K562 (cell line): ENCODE measurements at regions not wholly inside any gene's neighbourhood (a gene's known extent, or its start where the extent isn't known, plus 50 kb on each side); places are given as distances from the start of the nearest gene placed in this dataset.

Experiments used
- ATAC-seq: fragments of 200-7000 bp; cut with Tn5 transposase; 3 replicates; pipeline ENCODE4 v1.9.1; 2020; ENCODE audit warnings: moderate library complexity
- BruUV-seq: library from RNA; stranded (reverse); fragments of 400-500 nt; replicated peaks from 2 replicates; lab custom pipeline; 2021; lab: Mats Ljungman, UMichigan
- CTCF ChIA-PET: fragments of 300-600 bp; formaldehyde crosslinking; extraction: SDS; loops from one replicate; lab custom pipeline; 2021; ENCODE audit warnings: low intra/inter-chr PET ratio; lab: Yijun Ruan, JAX
- POLR2A ChIA-PET: fragments of 300-600, 350-650 bp; sonication (Branson Sonifier 250); formaldehyde crosslinking; extraction: SDS; loops from one replicate; lab custom pipeline; 2021; ENCODE audit warnings: antibody characterized with exemption, inconsistent platforms; lab: Yijun Ruan, JAX
- DNase-seq, 4 experiments: peaks; one replicate each; pipeline versions ENCODE4 v3.0.0 to v3.0.0-alpha.2; 2011 to 2018; ENCODE audit warnings: low spot score in 3 of 4, mixed read lengths in 3 of 4; ENCODE audit errors: extremely low read depth in 1 of 4
- FAIRE-seq: peaks from 2 replicates; lab custom pipeline; 2011; peaks lifted over from hg19 to GRCh38; lab: Jason Lieb, UNC
- H2AFZ ChIP-seq: 2 replicates; pipeline ENCODE4 v1.6.0; 2011; ENCODE audit warnings: low read depth, low read length, control low read depth, inconsistent platforms
- H3K27ac ChIP-seq: fragments of 200-600 bp; 3 replicates; pipeline ENCODE4 v1.8.0; 2011; ENCODE audit warnings: low read depth, mild to moderate bottlenecking, control low read depth, inconsistent platforms, low read length, moderate library complexity, mixed read lengths; ENCODE audit errors: extremely low read depth
- H3K27me3 ChIP-seq, 2 experiments: fragments of 300-600 bp in 1 of 2; 2 replicates in 1 of 2; 3 replicates in 1 of 2; pipeline versions ENCODE4 v1.6.0 to v1.8.0; 2011; ENCODE audit warnings: inconsistent platforms in 2 of 2, low read length in 2 of 2, mild to moderate bottlenecking in 1 of 2, mixed read lengths in 1 of 2, moderate library complexity in 1 of 2; ENCODE audit not compliant: control insufficient read depth in 2 of 2, insufficient read depth in 2 of 2
- H3K36me3 ChIP-seq: fragments of 300-600 bp; 3 replicates; pipeline ENCODE4 v1.8.0; 2011; ENCODE audit warnings: mild to moderate bottlenecking, low read length, inconsistent platforms; ENCODE audit not compliant: control insufficient read depth, insufficient read depth
- H3K4me1 ChIP-seq, 2 experiments: fragments of 200-600 bp in 1 of 2; replicated peaks in 1 of 2; 2 replicates in 1 of 2; 3 replicates in 1 of 2; pipeline versions ENCODE4 v1.5.1 to v1.8.0; 2011; ENCODE audit warnings: inconsistent platforms in 2 of 2, low read length in 2 of 2, mild to moderate bottlenecking in 1 of 2, mixed read lengths in 1 of 2, moderate library complexity in 1 of 2; ENCODE audit not compliant: control insufficient read depth in 2 of 2, insufficient read depth in 2 of 2
- H3K4me2 ChIP-seq: 2 replicates; pipeline ENCODE4 v1.6.1; 2011; ENCODE audit warnings: low read length, control low read depth, inconsistent platforms, mixed read lengths; ENCODE audit not compliant: insufficient read depth
- H3K4me3 ChIP-seq: fragments of 200-600 bp; sonication (generic), shearing (Covaris generic); 2 replicates; pipeline ENCODE4 v1.5.1; 2016; ENCODE audit warnings: control low read depth, inconsistent platforms
- H3K79me2 ChIP-seq: fragments of 200-600 bp; 3 replicates; pipeline ENCODE4 v1.8.0; 2011; ENCODE audit warnings: low read length, inconsistent platforms; ENCODE audit not compliant: control insufficient read depth, insufficient read depth
- H3K9ac ChIP-seq, 2 experiments: 2 replicates each; pipeline versions ENCODE4 v1.6.0 to v1.6.1; 2011; ENCODE audit warnings: low read depth in 2 of 2, low read length in 2 of 2, control low read depth in 1 of 2, inconsistent platforms in 1 of 2, mild to moderate bottlenecking in 1 of 2, mixed read lengths in 1 of 2; ENCODE audit not compliant: insufficient read depth in 1 of 2
- H3K9me1 ChIP-seq: one replicate; pipeline ENCODE4 v1.6.0; 2011; ENCODE audit warnings: inconsistent platforms, mild to moderate bottlenecking, low read length, moderate library complexity; ENCODE audit not compliant: control insufficient read depth, insufficient read depth
- H3K9me3 ChIP-seq: replicated peaks from 2 replicates; pipeline ENCODE4 v1.5.1; 2011; ENCODE audit warnings: low read depth, low read length, inconsistent platforms; ENCODE audit not compliant: control insufficient read depth, insufficient read depth
- H4K20me1 ChIP-seq: replicated peaks from 2 replicates; pipeline ENCODE4 v1.6.1; 2011; ENCODE audit warnings: low read length, inconsistent platforms, mixed read lengths; ENCODE audit not compliant: control insufficient read depth, insufficient read depth
- ARID4B ChIP-seq: sonication (generic); formaldehyde crosslinking; IDR thresholded peaks from 2 replicates; pipeline ENCODE4 v1.8.0; 2022; ENCODE audit warnings: mild to moderate bottlenecking, missing genetic modification reagents
- BCOR ChIP-seq: fragments of 450-650 bp; IDR thresholded peaks from 2 replicates; pipeline ENCODE4 v1.6.1; 2016
- CHD1 ChIP-seq: fragments of 200-600 bp; sonication (generic); IDR thresholded peaks from one replicate; pipeline ENCODE4 v1.6.1; 2012; ENCODE audit warnings: mild to moderate bottlenecking, moderate library complexity, low read length, inconsistent platforms
- CHD2 ChIP-seq: IDR thresholded peaks from 2 replicates; pipeline ENCODE4 v1.6.1; 2011; ENCODE audit warnings: low read depth, low read length
- COPS2 ChIP-seq: fragments of 450-650 bp; conservative IDR thresholded peaks from 2 replicates; pipeline ENCODE4 v1.6.1; 2016; ENCODE audit warnings: mild to moderate bottlenecking, moderate library complexity
- E2F1 ChIP-seq: sonication (generic); formaldehyde crosslinking; IDR thresholded peaks from 2 replicates; pipeline ENCODE4 v1.8.1; 2023; ENCODE audit warnings: mild to moderate bottlenecking, missing genetic modification reagents, moderate library complexity
- ETV5 ChIP-seq: sonication (generic); formaldehyde crosslinking; IDR thresholded peaks from 2 replicates; pipeline ENCODE4 v1.4.0; 2020; ENCODE audit warnings: low read depth, mild to moderate bottlenecking, missing genetic modification reagents
- HMGN3 ChIP-seq: IDR thresholded peaks from 2 replicates; pipeline ENCODE4 v1.6.1; 2011; ENCODE audit warnings: borderline replicate concordance, low read depth, mild to moderate bottlenecking, mixed read lengths, low read length; ENCODE audit not compliant: insufficient read length; ENCODE audit errors: extremely low read depth
- L3MBTL2 ChIP-seq: fragments of 450-650 bp; IDR thresholded peaks from 2 replicates; pipeline ENCODE4 v1.6.1; 2016; ENCODE audit warnings: mild to moderate bottlenecking, moderate library complexity
- MAFF ChIP-seq: IDR thresholded peaks from 2 replicates; pipeline ENCODE4 v1.6.1; 2012; ENCODE audit warnings: low read length, improper control_type of control experiment
- NBN ChIP-seq: fragments of 450-650 bp; IDR thresholded peaks from 2 replicates; pipeline ENCODE4 v1.6.1; 2016; ENCODE audit warnings: low read depth, mild to moderate bottlenecking
- PHF20 ChIP-seq: fragments of 450-650 bp; IDR thresholded peaks from 2 replicates; pipeline ENCODE4 v1.6.1; 2018; ENCODE audit not compliant: partially characterized antibody
- PHF21A ChIP-seq: fragments of 450-650 bp; IDR thresholded peaks from 2 replicates; pipeline ENCODE4 v1.6.1; 2017; ENCODE audit warnings: low read depth, borderline replicate concordance
- PTBP1 ChIP-seq: fragments of 200-400 bp; formaldehyde crosslinking; IDR thresholded peaks from 2 replicates; pipeline ENCODE4 v1.6.1; 2017; ENCODE audit warnings: low read depth, low read length
- ZNF134 ChIP-seq: fragments of 250-450 bp; sonication (Bioruptor Pico); conservative IDR thresholded peaks from 2 replicates; pipeline ENCODE4 v1.4.0; 2020
- ZNF146 ChIP-seq: IDR thresholded peaks from one replicate; pipeline ENCODE4 v1.6.1; 2018; ENCODE audit warnings: missing compliant biosample characterization; ENCODE audit not compliant: unreplicated experiment
- ZNF239 ChIP-seq: fragments of 250-450 bp; sonication (Bioruptor Pico); IDR thresholded peaks from 2 replicates; pipeline ENCODE4 v1.4.0; 2020; ENCODE audit warnings: mild to moderate bottlenecking
- ZNF445 ChIP-seq: fragments of 250-450 bp; sonication (Bioruptor Pico); IDR thresholded peaks from 2 replicates; pipeline ENCODE4 v1.4.0; 2020; ENCODE audit warnings: low read depth, mild to moderate bottlenecking, moderate library complexity
- ZNF644 ChIP-seq: fragments of 200-800 bp; sonication (Bioruptor generic); IDR thresholded peaks from 2 replicates; pipeline ENCODE4 v1.6.1; 2016; ENCODE audit warnings: low read depth, missing genetic modification characterization, missing compliant biosample characterization
- ZNF699 ChIP-seq: fragments of 250-450 bp; sonication (Bioruptor Pico); IDR thresholded peaks from 2 replicates; pipeline ENCODE4 v1.8.0; 2021; ENCODE audit warnings: mild to moderate bottlenecking, moderate library complexity; ENCODE audit not compliant: insufficient replicate concordance
- WGBS: fragments of 100-300 bp; shearing (Covaris generic); methylation state at CpG from one replicate; pipeline ENCODE4 v1.1.6; 2016; ENCODE audit warnings: low coverage, mixed read lengths; ENCODE audit not compliant: insufficient coverage; ENCODE audit errors: missing lambda C conversion rate; 5-methylcytosine and 5-hydroxymethylcytosine counted together
- in situ Hi-C: fragments of 300-500 bp; cut with MboI; formaldehyde crosslinking; loops from 4 replicates; pipeline ENCODE4 v1.15.0; 2018; ENCODE audit warnings: inconsistent platforms, mixed read lengths
- intact Hi-C: fragments of 100-400 bp; cut with micrococcal nuclease; formaldehyde crosslinking; loops from 2 replicates; pipeline ENCODE4 v1.14.2; 2022

GRCh38 chr6:138564170-138564721 is 65.0 kb upstream of the NHSL1 start (continued):
- TF ChIP-seq ARID4B (CRISPR knock-in tag) (no peak), ZNF239 (no peak), ZNF699 (CRISPR knock-in tag) (no peak), PHF20 (no peak), CHD1 (no peak), PTBP1 (no peak), BCOR (no peak)

GRCh38 chr6:138567052-138567451 is 67.8 kb upstream of the NHSL1 start:
- Histone ChIP-seq H2AFZ (no peak overlapping the region), H3K9me3 (no peaks in the 10 kb centered on the region), H4K20me1 (no peaks in the 10 kb centered on the region), H3K9ac (no peak overlapping the region), H3K9me1 (no peaks in the 10 kb centered on the region), H3K4me2 (no peak overlapping the region), H3K4me3 (no peak overlapping the region), H3K36me3 (no peaks in the 10 kb centered on the region), H3K4me1 (no peaks in the 10 kb centered on the region), H3K27ac (no peak overlapping the region), H3K27me3 (peaks cover 17 to 31% of the 10 kb centered on the region in 2 experiments; a peak in 4 of 5 replicates), H3K79me2 (no peaks in the 10 kb centered on the region)
- WGBS, result 0% methylated on average over 9 of the region's 9 CpGs
- intact Hi-C loops, result no loop called here
- DNase-seq (no peak), FAIRE-seq (no peak), ATAC-seq (no peak)
- POLR2A ChIA-PET, result interaction anchor here (0.6 to 1.0 kb wide), 2 partner anchors 16 to 18 kb away, joined by 3 to 4 read pairs; no protein-coding TSS in a partner anchor
- in situ Hi-C loops, result no loop called here
- CTCF ChIA-PET, result no interaction called here
- no TSS peak for BruUV-seq
- TF ChIP-seq E2F1 (CRISPR knock-in tag) (no peak), ZNF445 (CRISPR knock-in tag) (no peak), ETV5 (CRISPR knock-in tag) (no peak), L3MBTL2 (no peak), COPS2 (no peak), ZNF644 (no peak), MAFF (no peak), HMGN3 (no peak), CHD2 (no peak), ZNF146 (CRISPR knock-in tag) (no peak), PHF21A (no peak), ZNF134 (no peak), NBN (no peak)
